ENCODE measurements at regions not wholly inside any gene's neighbourhood (a gene's known extent, or its start where the extent isn't known, plus 50 kb on each side); places are given as distances from the start of the nearest gene placed in this dataset.

DNA sequence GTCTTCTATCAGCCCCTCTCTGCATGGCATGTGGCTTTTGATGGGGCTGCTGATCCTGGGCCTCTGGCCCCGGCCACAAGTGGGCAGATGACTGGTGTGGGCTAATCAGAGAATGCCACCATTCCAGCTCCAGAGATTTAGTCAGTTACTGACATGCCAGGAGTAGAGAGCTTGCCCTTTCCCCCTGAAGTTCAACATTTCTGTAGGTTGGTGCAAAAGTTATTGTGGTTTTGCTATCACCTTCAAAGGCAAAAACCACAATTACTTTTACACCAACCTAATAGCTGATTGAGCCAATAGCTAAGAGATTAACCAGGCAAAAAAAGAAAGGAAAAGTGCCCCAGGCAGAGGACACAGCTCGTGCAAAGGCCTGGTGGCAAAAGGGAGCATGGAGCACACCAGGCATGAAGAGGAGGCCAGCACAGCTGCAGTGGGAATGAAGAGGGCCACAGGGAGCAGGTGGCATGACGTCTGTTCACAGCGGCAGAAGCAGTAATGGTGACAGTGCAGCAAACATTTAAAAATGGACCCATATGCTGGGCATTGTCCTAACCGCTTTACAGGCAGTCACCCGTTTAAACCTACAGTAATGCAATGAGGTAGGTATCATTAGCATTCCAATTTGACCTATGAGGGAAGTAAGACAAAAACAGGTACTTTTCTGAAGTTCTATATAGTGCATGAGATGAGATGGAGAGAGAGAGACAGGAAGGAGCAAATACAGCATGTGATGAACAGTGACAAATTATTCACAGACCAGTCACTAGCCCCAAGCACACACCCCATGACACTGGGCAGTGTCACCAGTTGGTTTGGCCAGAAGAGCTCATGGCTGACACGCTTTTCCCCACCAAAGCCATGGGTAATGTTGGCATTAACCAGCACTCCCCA, 373.0 kb upstream of the PROK2 start:
- no peak for TF ChIP-seq POLR2A (IDR thresholded peaks at IDR 0.05; ENCODE audit: low read depth)
- no peak for TF ChIP-seq CTCF (IDR thresholded peaks at IDR 0.05)
- no peak for TF ChIP-seq POLR2AphosphoS5 (IDR thresholded peaks at IDR 0.05)
- TF ChIP-seq EP300 (IDR thresholded peaks at IDR 0.05): no peak

Data from esophagus muscularis mucosa (tissue), 4 donors.